Adrenal gland (tissue), 9 donors: ENCODE measurements at regions not wholly inside any gene's neighbourhood (a gene's known extent, or its start where the extent isn't known, plus 50 kb on each side); places are given as distances from the start of the nearest gene placed in this dataset.

Source experiments
- DNase-seq, 7 donors: peaks; one replicate each; pipeline ENCODE4 v3.0.0-alpha.2; 2019 to 2020
- H3K27ac ChIP-seq, 5 donors: fragments of 200-600 bp; sonication (generic) in 4 of 5; 1 replicate in 3 of 5; 2 replicates in 2 of 5; pipeline versions ENCODE4 v1.5.1 to v1.8.0; 2016 to 2020; ENCODE audit warnings: mild to moderate bottlenecking in 1 of 5
- H3K27me3 ChIP-seq: fragments of 200-600 bp; 2 replicates; pipeline ENCODE4 v1.8.0; 2021
- H3K36me3 ChIP-seq, 2 donors: fragments of 200-600 bp; replicated peaks in 1 of 2; 1 replicate in 1 of 2; 2 replicates in 1 of 2; pipeline versions ENCODE4 v1.5.1 to v1.8.0; 2018 to 2022
- H3K4me1 ChIP-seq, 2 donors: fragments of 200-600 bp; replicated peaks in 1 of 2; 1 replicate in 1 of 2; 2 replicates in 1 of 2; pipeline versions ENCODE4 v1.5.1 to v1.8.0; 2018 to 2021
- H3K4me3 ChIP-seq, 4 donors: fragments of 200-600 bp; sonication (generic) in 3 of 4; one replicate each; pipeline ENCODE4 v1.5.1; 2016 to 2018
- H3K9me3 ChIP-seq, 3 donors: fragments of 200-600 bp; sonication (generic) in 1 of 3; replicated peaks in 1 of 3; 1 replicate in 2 of 3; 2 replicates in 1 of 3; pipeline versions ENCODE4 v1.5.1 to v1.8.0; 2016 to 2021
- POLR2A ChIP-seq, 2 donors: fragments of 450-650 bp; IDR thresholded peaks; one replicate each; pipeline ENCODE4 v1.6.1; 2017; ENCODE audit warnings: antibody characterized with exemption in 2 of 2, mild to moderate bottlenecking in 2 of 2, moderate library complexity in 1 of 2
- WGBS, 4 donors: extraction: QIAGEN DNeasy Blood & Tissue Kit in 2 of 4; methylation state at CpG; one replicate each; pipeline versions ENCODE4 v1.1.5 to v1.1.7; 2013 to 2017; 5-methylcytosine and 5-hydroxymethylcytosine counted together
- intact Hi-C, 2 donors: fragments of 100-400 bp; cut with DNase I; formaldehyde crosslinking; loops; one replicate each; pipeline versions ENCODE4 v1.14.1 to v1.15.0; 2022 to 2023
- TF ChIP-seq, protein P1 (sequence below), 6 experiments: fragments of 450-650 bp in 4 of 6; fragments of 200-600 bp in 2 of 6; sonication (generic) in 1 of 6; IDR thresholded peaks; 1 replicate in 5 of 6; 2 replicates in 1 of 6; pipeline versions ENCODE4 v1.5.1 to v1.8.0; 2016 to 2021; ENCODE audit warnings: antibody characterized with exemption in 6 of 6, mild to moderate bottlenecking in 2 of 6, moderate library complexity in 1 of 6
- donor health status: healthy with polysubstance abuse.
- donor health status: Bipolar disorder and iron deficiency.
- donor health status: DM: yes; HTN: yes; CAD: no.
- donor health status: DM: no; HTN: no; CAD: no.
- donor health status: DM: no; HTN: no; CAD: no.

GRCh38 chrX:54675762-54676161, 122.3 kb downstream of the ITIH6 start:
- H3K27ac ChIP-seq: no peak overlapping the region
- intact Hi-C loops: no loop called here
- TF ChIP-seq POLR2A (IDR thresholded peaks at IDR 0.05): no peak
- TF ChIP-seq, protein P1, sequence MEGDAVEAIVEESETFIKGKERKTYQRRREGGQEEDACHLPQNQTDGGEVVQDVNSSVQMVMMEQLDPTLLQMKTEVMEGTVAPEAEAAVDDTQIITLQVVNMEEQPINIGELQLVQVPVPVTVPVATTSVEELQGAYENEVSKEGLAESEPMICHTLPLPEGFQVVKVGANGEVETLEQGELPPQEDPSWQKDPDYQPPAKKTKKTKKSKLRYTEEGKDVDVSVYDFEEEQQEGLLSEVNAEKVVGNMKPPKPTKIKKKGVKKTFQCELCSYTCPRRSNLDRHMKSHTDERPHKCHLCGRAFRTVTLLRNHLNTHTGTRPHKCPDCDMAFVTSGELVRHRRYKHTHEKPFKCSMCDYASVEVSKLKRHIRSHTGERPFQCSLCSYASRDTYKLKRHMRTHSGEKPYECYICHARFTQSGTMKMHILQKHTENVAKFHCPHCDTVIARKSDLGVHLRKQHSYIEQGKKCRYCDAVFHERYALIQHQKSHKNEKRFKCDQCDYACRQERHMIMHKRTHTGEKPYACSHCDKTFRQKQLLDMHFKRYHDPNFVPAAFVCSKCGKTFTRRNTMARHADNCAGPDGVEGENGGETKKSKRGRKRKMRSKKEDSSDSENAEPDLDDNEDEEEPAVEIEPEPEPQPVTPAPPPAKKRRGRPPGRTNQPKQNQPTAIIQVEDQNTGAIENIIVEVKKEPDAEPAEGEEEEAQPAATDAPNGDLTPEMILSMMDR (IDR thresholded peaks at IDR 0.05): no peak
- H3K36me3 ChIP-seq: no peaks in the 10 kb centered on the region
- no peak overlapping the region for H3K4me3 ChIP-seq
- no peaks in the 10 kb centered on the region for H3K9me3 ChIP-seq
- 35 to 62% (median 42%) methylated on average over 1 of the region's 1 CpG for WGBS, 4 donors
- H3K4me1 ChIP-seq: no peaks in the 10 kb centered on the region
- no peak for DNase-seq
- no peaks in the 10 kb centered on the region for H3K27me3 ChIP-seq

DNA sequence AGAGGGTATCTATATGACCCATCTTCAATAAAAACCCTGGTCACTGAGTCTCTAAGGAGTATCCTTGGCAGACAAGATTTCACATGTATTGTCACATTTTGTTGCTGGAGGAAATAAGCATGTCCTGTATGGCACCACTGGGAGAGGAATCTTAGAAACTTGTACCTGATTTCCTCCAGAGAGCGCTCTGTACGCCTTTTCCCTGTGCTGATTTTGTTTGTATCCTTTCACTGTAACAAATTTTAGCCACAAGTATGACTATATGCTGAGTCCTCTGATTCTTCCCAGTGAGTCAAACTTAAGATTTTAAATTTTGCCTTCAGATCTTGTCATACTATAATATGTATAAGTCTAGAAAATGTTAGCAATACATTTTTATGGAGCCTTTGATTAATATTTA, 102.8 kb downstream of the ITIH6 start:
- Histone ChIP-seq H3K36me3 (no peaks in the 10 kb centered on the region), H3K27me3 (peaks cover 8% of the 10 kb centered on the region), H3K9me3 (no peaks in the 10 kb centered on the region), H3K4me1 (no peaks in the 10 kb centered on the region), H3K27ac (no peak overlapping the region), H3K4me3 (no peak overlapping the region)
- peak in 1 of 7 donors; percentile 1 for DNase-seq
- intact Hi-C loops: no loop called here
- TF ChIP-seq, protein P1 (IDR thresholded peaks at IDR 0.05): peak in 1 of 6 experiments; percentile 10
- TF ChIP-seq POLR2A (IDR thresholded peaks at IDR 0.05): no peak
- WGBS, 4 donors: 35 to 64% (median 57%) methylated on average over 2 of the region's 2 CpGs

DNA sequence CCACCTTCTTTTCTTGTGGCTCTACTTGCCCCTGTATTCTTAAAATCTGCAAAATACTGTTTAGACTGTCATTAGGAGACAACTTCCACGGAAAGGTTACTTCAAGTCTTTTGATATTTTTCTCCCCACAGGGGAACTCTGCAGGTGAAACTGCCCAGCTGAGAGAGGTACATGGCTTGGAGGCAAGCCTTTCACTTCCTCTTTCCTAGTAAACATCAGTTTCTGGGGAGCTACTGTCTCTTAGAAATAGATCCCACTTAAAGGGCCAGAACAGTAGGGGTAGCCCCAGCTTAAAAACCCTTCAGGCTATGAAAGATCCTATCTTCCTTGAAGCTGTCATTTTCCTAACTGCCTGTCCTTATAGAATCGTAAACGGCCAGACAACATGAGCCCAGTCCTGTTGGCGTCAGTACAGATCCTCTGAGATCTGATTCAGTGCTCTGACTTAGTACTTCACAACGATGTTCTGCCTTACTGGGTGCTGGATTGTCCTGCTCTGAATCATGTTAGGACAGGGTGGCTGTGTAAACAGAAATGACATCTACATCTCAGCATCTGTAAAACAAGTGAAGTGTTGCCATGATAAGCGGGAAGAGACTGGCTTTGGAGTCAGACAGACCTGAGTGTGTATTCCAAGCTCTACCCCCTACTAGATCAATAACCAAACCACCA, 102.1 kb downstream of the ITIH6 start:
- Histone ChIP-seq H3K36me3 (no peaks in the 10 kb centered on the region), H3K27me3 (peaks cover 8% of the 10 kb centered on the region), H3K27ac (no peak overlapping the region), H3K4me3 (no peak overlapping the region), H3K4me1 (no peaks in the 10 kb centered on the region), H3K9me3 (no peaks in the 10 kb centered on the region)
- WGBS, 4 donors: 48 to 62% (median 58%) methylated on average over 2 to 6 of the region's 6 CpGs
- no peak for DNase-seq
- intact Hi-C loops: no loop called here
- TF ChIP-seq, protein P1 (IDR thresholded peaks at IDR 0.05): no peak
- TF ChIP-seq POLR2A (IDR thresholded peaks at IDR 0.05): no peak
